H1 (cell line): ENCODE measurements at regions not wholly inside any gene's neighbourhood (a gene's known extent, or its start where the extent isn't known, plus 50 kb on each side); places are given as distances from the start of the nearest gene placed in this dataset.

ENCODE experiments used
- CTCF ChIA-PET: fragments of 300-600 bp; sonication (Branson Sonifier 250); formaldehyde crosslinking; loops from one replicate; lab custom pipeline; 2021; ENCODE audit not compliant: partially characterized antibody; lab: Charles Lee
- POLR2A ChIA-PET: fragments of 300-600 bp; sonication (Branson Sonifier 250); formaldehyde crosslinking; loops from one replicate; lab custom pipeline; 2021; ENCODE audit warnings: inconsistent platforms; ENCODE audit not compliant: partially characterized antibody; lab: Charles Lee
- DNase-seq, 2 experiments: peaks; one replicate each; pipeline versions ENCODE4 v3.0.0 to v3.0.0-alpha.2; 2010 to 2022; ENCODE audit warnings: low spot score in 2 of 2, low read depth in 1 of 2, mixed read lengths in 1 of 2
- FAIRE-seq: peaks from 2 replicates; lab custom pipeline; 2011; peaks lifted over from hg19 to GRCh38; lab: Jason Lieb, UNC
- H2AFZ ChIP-seq: 2 replicates; pipeline ENCODE4 v1.8.1; 2012; ENCODE audit warnings: low read length, inconsistent platforms
- H2AK5ac ChIP-seq: 2 replicates; pipeline ENCODE4 v1.6.1; 2013; ENCODE audit warnings: low read depth, low read length
- H2BK120ac ChIP-seq: replicated peaks from 2 replicates; pipeline ENCODE3; 2013; ENCODE audit warnings: low read depth, low read length, inconsistent platforms
- H2BK12ac ChIP-seq: 2 replicates; pipeline ENCODE4 v1.6.1; 2013; ENCODE audit warnings: low read depth, low read length
- H2BK15ac ChIP-seq: 2 replicates; pipeline ENCODE4 v1.6.1; 2013; ENCODE audit warnings: low read length
- H2BK20ac ChIP-seq: 2 replicates; pipeline ENCODE4 v1.6.1; 2013; ENCODE audit warnings: low read length
- H2BK5ac ChIP-seq: 2 replicates; pipeline ENCODE4 v1.6.1; 2013; ENCODE audit warnings: low read depth, low read length
- H3K14ac ChIP-seq: 2 replicates; pipeline ENCODE4 v1.6.1; 2013; ENCODE audit warnings: inconsistent platforms; ENCODE audit not compliant: insufficient read length
- H3K18ac ChIP-seq: 2 replicates; pipeline ENCODE4 v1.6.1; 2013; ENCODE audit warnings: low read length; ENCODE audit errors: extremely low read depth
- H3K23ac ChIP-seq: 2 replicates; pipeline ENCODE4 v1.6.1; 2013; ENCODE audit warnings: inconsistent platforms; ENCODE audit not compliant: insufficient read length
- H3K23me2 ChIP-seq: 2 replicates; pipeline ENCODE4 v1.6.1; 2013; ENCODE audit warnings: low read depth, low read length
- H3K27ac ChIP-seq: 2 replicates; pipeline ENCODE4 v1.6.1; 2011; ENCODE audit warnings: low read depth, low read length, inconsistent platforms
- H3K27me3 ChIP-seq, 4 experiments: replicated peaks in 1 of 4; 1 replicate in 1 of 4; 2 replicates in 3 of 4; pipeline versions ENCODE4 v1.6.1 to v1.8.1; 2011 to 2013; ENCODE audit warnings: low read length in 3 of 4, mild to moderate bottlenecking in 3 of 4, inconsistent platforms in 2 of 4, mixed read lengths in 2 of 4, moderate library complexity in 1 of 4; ENCODE audit not compliant: control insufficient read depth in 3 of 4, insufficient read depth in 3 of 4; ENCODE audit errors: extremely low read depth in 1 of 4
- H3K36me3 ChIP-seq, 4 experiments: 2 replicates each; pipeline versions ENCODE4 v1.6.1 to v1.8.1; 2011 to 2013; ENCODE audit warnings: mild to moderate bottlenecking in 4 of 4, low read length in 3 of 4, moderate library complexity in 2 of 4, control low read depth in 1 of 4, inconsistent platforms in 1 of 4; ENCODE audit not compliant: insufficient read depth in 4 of 4, control insufficient read depth in 2 of 4
- H3K4ac ChIP-seq: replicated peaks from 2 replicates; pipeline ENCODE3; 2013; ENCODE audit warnings: low read length, low read depth, mixed read lengths, inconsistent platforms; ENCODE audit not compliant: insufficient read length
- H3K4me1 ChIP-seq, 4 experiments: replicated peaks in 1 of 4; 1 replicate in 1 of 4; 2 replicates in 3 of 4; pipeline versions ENCODE4 v1.6.1 to v1.8.1; 2011 to 2013; ENCODE audit warnings: low read length in 3 of 4, inconsistent platforms in 2 of 4, mixed read lengths in 1 of 4; ENCODE audit not compliant: insufficient read depth in 4 of 4, control insufficient read depth in 3 of 4
- H3K4me2 ChIP-seq, 2 experiments: 2 replicates each; pipeline versions ENCODE4 v1.6.1 to v1.8.1; 2011 to 2013; ENCODE audit warnings: low read depth in 2 of 2, low read length in 2 of 2, control low read depth in 1 of 2, inconsistent platforms in 1 of 2, mild to moderate bottlenecking in 1 of 2; ENCODE audit not compliant: insufficient read depth in 1 of 2
- H3K4me3 ChIP-seq, 4 experiments: fragments of 200-600, 300-600 bp in 1 of 4; sonication (generic), shearing (Covaris generic), sonication (Bioruptor Twin) in 1 of 4; 2 replicates each; pipeline versions ENCODE4 v1.5.1 to v1.8.1; 2011 to 2016; ENCODE audit warnings: low read length in 4 of 4, low read depth in 3 of 4, control low read depth in 2 of 4, inconsistent platforms in 2 of 4, mild to moderate bottlenecking in 2 of 4, mixed read lengths in 1 of 4, moderate library complexity in 1 of 4; ENCODE audit not compliant: insufficient read depth in 2 of 4; ENCODE audit errors: extremely low read depth in 1 of 4
- H3K56ac ChIP-seq: replicated peaks from 2 replicates; pipeline ENCODE3; 2013; ENCODE audit warnings: low read depth, mild to moderate bottlenecking, mixed read lengths, low read length, inconsistent platforms; ENCODE audit not compliant: insufficient read length
- H3K79me1 ChIP-seq: 2 replicates; pipeline ENCODE4 v1.6.1; 2013; ENCODE audit warnings: low read depth, low read length, control low read depth
- H3K79me2 ChIP-seq, 2 experiments: 2 replicates each; pipeline versions ENCODE4 v1.6.1 to v1.8.1; 2012 to 2013; ENCODE audit warnings: low read length in 2 of 2, mild to moderate bottlenecking in 2 of 2, inconsistent platforms in 1 of 2; ENCODE audit not compliant: insufficient read depth in 2 of 2, control insufficient read depth in 1 of 2
- H3K9ac ChIP-seq, 4 experiments: replicated peaks in 1 of 4; 1 replicate in 1 of 4; 2 replicates in 3 of 4; pipeline versions ENCODE4 v1.6.1 to v1.8.1; 2011 to 2013; ENCODE audit warnings: low read depth in 3 of 4, low read length in 3 of 4, control low read depth in 2 of 4, mild to moderate bottlenecking in 2 of 4, moderate library complexity in 2 of 4, inconsistent platforms in 1 of 4; ENCODE audit errors: extremely low read depth in 1 of 4
- H3K9me3 ChIP-seq, 2 experiments: 2 replicates each; pipeline versions ENCODE4 v1.6.1 to v1.8.1; 2012 to 2013; ENCODE audit warnings: mild to moderate bottlenecking in 2 of 2, moderate library complexity in 2 of 2, control low read depth in 1 of 2, inconsistent platforms in 1 of 2, low read depth in 1 of 2, low read length in 1 of 2, mixed read lengths in 1 of 2; ENCODE audit not compliant: insufficient read depth in 2 of 2
- H4K20me1 ChIP-seq, 2 experiments: replicated peaks in 1 of 2; 2 replicates each; pipeline versions ENCODE3 to v1.8.1; 2011 to 2013; ENCODE audit warnings: inconsistent platforms in 2 of 2, low read length in 2 of 2, mild to moderate bottlenecking in 1 of 2; ENCODE audit not compliant: insufficient read depth in 2 of 2, control insufficient read depth in 1 of 2
- H4K5ac ChIP-seq: 2 replicates; pipeline ENCODE4 v1.6.1; 2013; ENCODE audit warnings: low read length, low read depth, mixed read lengths, inconsistent platforms; ENCODE audit not compliant: insufficient read length
- H4K8ac ChIP-seq: 2 replicates; pipeline ENCODE4 v1.8.0; 2013; ENCODE audit warnings: mild to moderate bottlenecking, moderate library complexity, low read length, inconsistent platforms; ENCODE audit not compliant: insufficient read depth; ENCODE audit errors: extremely low read depth
- H4K91ac ChIP-seq: replicated peaks from 2 replicates; pipeline ENCODE3; 2013; ENCODE audit warnings: low read length, mixed read lengths, inconsistent platforms; ENCODE audit not compliant: insufficient read length
- CHD1 ChIP-seq: IDR thresholded peaks from 2 replicates; pipeline ENCODE4 v1.6.1; 2012; ENCODE audit warnings: low read depth, low read length, improper control_type of control experiment
- GABPA ChIP-seq: IDR thresholded peaks from 2 replicates; pipeline ENCODE4 v1.6.1; 2011; ENCODE audit warnings: mild to moderate bottlenecking, low read length, moderate library complexity, borderline replicate concordance; ENCODE audit not compliant: insufficient read depth
- HDAC6 ChIP-seq: IDR thresholded peaks from one replicate; pipeline ENCODE4 v1.7.1; 2012; ENCODE audit warnings: low read depth, mild to moderate bottlenecking, inconsistent platforms, low read length, moderate library complexity
- POLR2AphosphoS5 ChIP-seq: IDR thresholded peaks from 2 replicates; pipeline ENCODE4 v1.6.1; 2011; ENCODE audit warnings: low read depth, low read length
- TEAD4 ChIP-seq: IDR thresholded peaks from 2 replicates; pipeline ENCODE4 v1.6.1; 2012; ENCODE audit warnings: low read depth, low read length, inconsistent platforms, mixed read lengths

DNA sequence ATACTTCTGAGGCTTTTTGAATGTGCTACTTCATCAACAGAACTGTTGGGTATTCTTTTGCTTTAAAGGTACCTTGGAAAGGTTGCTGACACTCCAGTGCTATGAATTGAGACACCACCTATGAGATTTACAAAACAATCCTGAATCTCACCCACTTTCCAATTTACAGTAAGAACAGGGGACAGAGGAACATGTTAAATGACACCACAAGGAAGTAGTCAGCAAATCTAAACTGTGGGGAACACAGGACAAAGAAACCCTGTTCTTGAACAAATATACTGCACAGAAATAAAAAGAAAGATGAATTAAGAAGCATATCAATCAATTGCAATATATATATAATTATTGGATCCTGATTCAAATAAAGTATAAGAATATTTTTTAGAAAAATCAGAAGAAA, 216.7 kb upstream of the ARID1B start:
- no peak overlapping the region for H3K56ac ChIP-seq
- FAIRE-seq (no peak), DNase-seq (no peak)
- no peak overlapping the region for H2BK15ac ChIP-seq
- no peak overlapping the region for H3K4me2 ChIP-seq
- ChIA-PET POLR2A (no interaction called here), CTCF (no interaction called here)
- no peaks in the 10 kb centered on the region for H3K79me2 ChIP-seq
- H3K14ac ChIP-seq, result no peak overlapping the region
- H4K5ac ChIP-seq, result no peak overlapping the region
- H3K4me3 ChIP-seq, result no peak overlapping the region
- no peak overlapping the region for H4K8ac ChIP-seq
- H3K4ac ChIP-seq, result no peak overlapping the region
- H3K23me2 ChIP-seq, result no peaks in the 10 kb centered on the region; the same call in 1 of the 2 replicates
- H3K23ac ChIP-seq, result no peak overlapping the region
- H2BK12ac ChIP-seq, result no peak overlapping the region
- H2BK5ac ChIP-seq, result no peak overlapping the region
- H2AK5ac ChIP-seq, result no peak overlapping the region
- H3K79me1 ChIP-seq, result no peaks in the 10 kb centered on the region
- no peak overlapping the region for H2BK120ac ChIP-seq
- H3K36me3 ChIP-seq, result no peaks in the 10 kb centered on the region
- TF ChIP-seq POLR2AphosphoS5, result no peak
- TF ChIP-seq GABPA, result no peak
- no peak for TF ChIP-seq CHD1
- no peak for TF ChIP-seq HDAC6
- no peak for TF ChIP-seq TEAD4
- TF ChIP-seq, all 59 proteins: peak for 0
- Histone ChIP-seq H2AFZ (no peak overlapping the region), H3K18ac (no peak overlapping the region), H3K9ac (no peak overlapping the region), H4K91ac (no peak overlapping the region), H2BK20ac (no peak overlapping the region), H3K27ac (no peak overlapping the region), H3K4me1 (no peaks in the 10 kb centered on the region), H3K9me3 (peaks cover 6 to 12% of the 10 kb centered on the region in 2 experiments), H3K27me3 (no peaks in the 10 kb centered on the region), H4K20me1 (no peaks in the 10 kb centered on the region)
